Ovary (tissue), 3 donors: ENCODE measurements at regions not wholly inside any gene's neighbourhood (a gene's known extent, or its start where the extent isn't known, plus 50 kb on each side); places are given as distances from the start of the nearest gene placed in this dataset.

ENCODE experiments used
- CTCF ChIP-seq, 3 donors: fragments of 450-650 bp in 2 of 3; fragments of 200-600 bp in 1 of 3; IDR thresholded peaks; one replicate each; pipeline versions ENCODE4 v1.5.1 to v1.8.0; 2016 to 2022; ENCODE audit warnings: antibody characterized with exemption in 3 of 3, mild to moderate bottlenecking in 1 of 3
- POLR2A ChIP-seq: fragments of 450-650 bp; IDR thresholded peaks from one replicate; pipeline ENCODE4 v1.6.1; 2017; ENCODE audit warnings: antibody characterized with exemption, mild to moderate bottlenecking, moderate library complexity
- donor health status: DM: no; HTN: no; CAD: no.

GRCh38 chr4:151522866-151523519, 114.0 kb downstream of the FHIP1A start:
- TF ChIP-seq POLR2A (no peak), CTCF (IDR thresholded peaks at IDR 0.05) (no peak)
